ENCODE measurements at regions not wholly inside any gene's neighbourhood (a gene's known extent, or its start where the extent isn't known, plus 50 kb on each side); places are given as distances from the start of the nearest gene placed in this dataset.

- no peak for FAIRE-seq
- DNase-seq (ENCODE audit: insufficient read length), result no peak
- TF ChIP-seq POLR2A (IDR thresholded peaks at IDR 0.05; ENCODE audit: low read depth, low read length) (no peak), POLR2AphosphoS5 (IDR thresholded peaks at IDR 0.05; ENCODE audit: low read depth, low read length) (no peak), TAF1 (IDR thresholded peaks at IDR 0.05; ENCODE audit: borderline replicate concordance, low read depth, low read length) (no peak)
These were observed 518.5 kb downstream of the PTPRU start for GRCh38 chr1:29754573-29755375.

- TF ChIP-seq POLR2A (IDR thresholded peaks at IDR 0.05; ENCODE audit: low read depth, low read length) (no peak), TAF1 (IDR thresholded peaks at IDR 0.05; ENCODE audit: borderline replicate concordance, low read depth, low read length) (no peak), POLR2AphosphoS5 (IDR thresholded peaks at IDR 0.05; ENCODE audit: low read depth, low read length) (no peak)
- no peak for DNase-seq (ENCODE audit: insufficient read length)
- no peak for FAIRE-seq
These were observed 517.6 kb downstream of the PTPRU start for GRCh38 chr1:29753771-29754572.

GRCh38 chr1:29753244-29753643, 516.9 kb downstream of the PTPRU start:
- DNase-seq (ENCODE audit: insufficient read length), result no peak
- no peak for FAIRE-seq
- TF ChIP-seq POLR2A (IDR thresholded peaks at IDR 0.05; ENCODE audit: low read depth, low read length) (no peak), TAF1 (IDR thresholded peaks at IDR 0.05; ENCODE audit: borderline replicate concordance, low read depth, low read length) (no peak), POLR2AphosphoS5 (IDR thresholded peaks at IDR 0.05; ENCODE audit: low read depth, low read length) (no peak)

DNA sequence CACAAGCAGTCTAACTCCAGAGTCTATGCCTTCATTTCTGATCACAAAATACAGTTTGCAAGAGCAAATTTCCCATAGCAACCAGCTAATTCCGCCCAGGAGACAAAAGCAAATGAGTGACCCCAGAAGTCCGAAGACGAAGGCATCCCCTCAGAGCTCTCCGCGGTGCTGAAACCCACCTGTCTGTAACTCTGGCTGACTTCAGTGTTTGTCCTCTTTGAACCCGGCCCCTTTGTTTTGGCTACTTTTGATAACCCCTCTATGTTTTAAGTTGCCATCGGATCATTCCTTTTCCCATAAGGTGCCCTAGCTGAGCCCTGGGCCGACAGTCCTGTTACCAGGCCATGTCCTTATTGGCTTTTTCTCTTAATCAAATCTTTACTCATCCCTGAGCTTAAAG, 515.8 kb downstream of the PTPRU start:
- DNase-seq (ENCODE audit: insufficient read length), result no peak
- no peak for FAIRE-seq
- TF ChIP-seq TAF1 (IDR thresholded peaks at IDR 0.05; ENCODE audit: borderline replicate concordance, low read depth, low read length) (no peak), POLR2AphosphoS5 (IDR thresholded peaks at IDR 0.05; ENCODE audit: low read depth, low read length) (no peak), POLR2A (IDR thresholded peaks at IDR 0.05; ENCODE audit: low read depth, low read length) (no peak)

GRCh38 chr1:29749024-29749945, 513.0 kb downstream of the PTPRU start:
- no peak for DNase-seq (ENCODE audit: insufficient read length)
- FAIRE-seq, result no peak
- TF ChIP-seq POLR2A (IDR thresholded peaks at IDR 0.05; ENCODE audit: low read depth, low read length), result no peak
- TF ChIP-seq TAF1 (IDR thresholded peaks at IDR 0.05; ENCODE audit: borderline replicate concordance, low read depth, low read length), result no peak
- no peak for TF ChIP-seq POLR2AphosphoS5 (IDR thresholded peaks at IDR 0.05; ENCODE audit: low read depth, low read length)

DNA sequence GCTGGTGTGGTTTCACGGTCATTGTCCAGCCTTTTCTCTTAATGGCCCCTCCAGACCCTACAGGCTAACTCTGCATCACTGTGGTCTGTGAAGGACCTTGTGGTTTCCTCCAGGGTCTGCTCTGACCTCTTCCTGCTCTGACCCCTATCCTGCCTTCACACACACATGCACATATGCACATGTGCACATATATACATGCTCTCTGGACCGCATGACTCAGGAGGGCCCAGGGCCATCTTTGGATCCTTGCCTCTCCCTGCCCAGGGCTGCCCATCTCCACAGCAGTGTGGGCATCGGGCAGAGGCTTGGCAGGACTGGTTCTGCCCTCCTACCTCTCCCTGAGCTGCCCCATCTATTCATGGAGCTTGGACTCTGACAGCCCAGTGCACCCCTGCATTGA, 510.9 kb downstream of the PTPRU start:
- no peak for FAIRE-seq
- DNase-seq (ENCODE audit: insufficient read length), result no peak
- TF ChIP-seq TAF1 (IDR thresholded peaks at IDR 0.05; ENCODE audit: borderline replicate concordance, low read depth, low read length), result no peak
- TF ChIP-seq POLR2A (IDR thresholded peaks at IDR 0.05; ENCODE audit: low read depth, low read length), result no peak
- no peak for TF ChIP-seq POLR2AphosphoS5 (IDR thresholded peaks at IDR 0.05; ENCODE audit: low read depth, low read length)

- FAIRE-seq, result no peak
- DNase-seq (ENCODE audit: insufficient read length), result no peak
- TF ChIP-seq POLR2A (IDR thresholded peaks at IDR 0.05; ENCODE audit: low read depth, low read length) (no peak), POLR2AphosphoS5 (IDR thresholded peaks at IDR 0.05; ENCODE audit: low read depth, low read length) (no peak), TAF1 (IDR thresholded peaks at IDR 0.05; ENCODE audit: borderline replicate concordance, low read depth, low read length) (no peak)
These were observed 509.8 kb downstream of the PTPRU start for GRCh38 chr1:29746076-29746665.

- no peak for DNase-seq (ENCODE audit: insufficient read length)
- TF ChIP-seq POLR2A (IDR thresholded peaks at IDR 0.05; ENCODE audit: low read depth, low read length), result no peak
- TF ChIP-seq POLR2AphosphoS5 (IDR thresholded peaks at IDR 0.05; ENCODE audit: low read depth, low read length), result no peak
- no peak for TF ChIP-seq TAF1 (IDR thresholded peaks at IDR 0.05; ENCODE audit: borderline replicate concordance, low read depth, low read length)
- no peak for FAIRE-seq
These were observed 508.6 kb downstream of the PTPRU start for GRCh38 chr1:29744684-29745490.

DNA sequence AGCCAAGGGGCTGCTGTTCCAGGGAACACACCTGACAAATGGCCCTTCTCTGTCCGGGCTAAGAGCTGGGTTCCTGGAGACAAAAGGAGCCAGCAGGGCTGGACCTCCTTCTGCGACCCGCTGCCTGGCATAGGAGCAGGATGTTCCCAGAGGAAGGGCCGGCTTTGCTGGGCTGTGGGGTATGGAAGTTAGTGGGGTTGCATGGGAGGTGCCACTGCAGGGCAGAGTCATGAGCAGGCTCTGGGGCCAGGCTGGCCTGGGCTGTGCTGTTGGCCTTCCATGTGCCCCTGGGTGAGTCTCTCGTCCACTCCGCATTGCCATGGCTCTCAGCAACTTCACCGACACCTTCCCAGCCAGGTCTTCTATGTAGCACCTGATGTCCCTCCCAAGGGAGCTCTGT, 507.6 kb downstream of the PTPRU start:
- FAIRE-seq, result no peak
- TF ChIP-seq POLR2A (IDR thresholded peaks at IDR 0.05; ENCODE audit: low read depth, low read length), result no peak
- TF ChIP-seq POLR2AphosphoS5 (IDR thresholded peaks at IDR 0.05; ENCODE audit: low read depth, low read length), result no peak
- no peak for TF ChIP-seq TAF1 (IDR thresholded peaks at IDR 0.05; ENCODE audit: borderline replicate concordance, low read depth, low read length)
- DNase-seq (ENCODE audit: insufficient read length), result no peak

DNA sequence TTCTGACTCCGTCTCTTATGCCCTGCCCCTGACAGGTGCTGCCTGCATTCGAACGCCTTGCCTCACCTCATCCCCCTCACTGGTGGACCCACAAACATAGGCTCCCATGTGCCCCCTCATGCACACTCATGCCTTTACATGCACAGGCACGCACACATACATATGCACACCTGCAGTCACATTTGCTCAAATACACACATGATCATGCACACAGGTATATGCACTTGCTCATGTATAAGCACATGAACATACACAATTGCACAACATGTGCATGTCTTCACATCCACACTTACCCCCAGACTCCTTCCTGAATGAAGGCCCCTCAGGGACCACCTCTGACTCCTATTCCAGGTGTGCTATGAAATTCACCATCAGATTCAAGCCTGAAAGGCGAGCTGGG, 506.9 kb downstream of the PTPRU start:
- DNase-seq (ENCODE audit: insufficient read length), result no peak
- TF ChIP-seq POLR2AphosphoS5 (IDR thresholded peaks at IDR 0.05; ENCODE audit: low read depth, low read length), result no peak
- TF ChIP-seq POLR2A (IDR thresholded peaks at IDR 0.05; ENCODE audit: low read depth, low read length), result no peak
- no peak for TF ChIP-seq TAF1 (IDR thresholded peaks at IDR 0.05; ENCODE audit: borderline replicate concordance, low read depth, low read length)
- FAIRE-seq, result no peak
